Stimulated activated CD4-positive, alpha-beta T cell treated with anti-CD3 and anti-CD28 coated beads, Interleukin-15, amount 100 ng/mL, for 1 hour (primary cell): ENCODE measurements at regions not wholly inside any gene's neighbourhood (a gene's known extent, or its start where the extent isn't known, plus 50 kb on each side); places are given as distances from the start of the nearest gene placed in this dataset.
A peak's percentile ranks its signal among the peaks of the same experiment; 100 is the strongest.
"Not testable (repeated sequence)": the region's sequence is repeated elsewhere in the genome, so short reads cannot be mapped to it uniquely, and the experiment has no call there.

ENCODE experiments used
- DNase-seq, 2 donors: peaks; one replicate each; pipeline ENCODE4 v3.0.0-alpha.2; 2020; ENCODE audit warnings: low read depth in 1 of 2, low spot score in 1 of 2

DNA sequence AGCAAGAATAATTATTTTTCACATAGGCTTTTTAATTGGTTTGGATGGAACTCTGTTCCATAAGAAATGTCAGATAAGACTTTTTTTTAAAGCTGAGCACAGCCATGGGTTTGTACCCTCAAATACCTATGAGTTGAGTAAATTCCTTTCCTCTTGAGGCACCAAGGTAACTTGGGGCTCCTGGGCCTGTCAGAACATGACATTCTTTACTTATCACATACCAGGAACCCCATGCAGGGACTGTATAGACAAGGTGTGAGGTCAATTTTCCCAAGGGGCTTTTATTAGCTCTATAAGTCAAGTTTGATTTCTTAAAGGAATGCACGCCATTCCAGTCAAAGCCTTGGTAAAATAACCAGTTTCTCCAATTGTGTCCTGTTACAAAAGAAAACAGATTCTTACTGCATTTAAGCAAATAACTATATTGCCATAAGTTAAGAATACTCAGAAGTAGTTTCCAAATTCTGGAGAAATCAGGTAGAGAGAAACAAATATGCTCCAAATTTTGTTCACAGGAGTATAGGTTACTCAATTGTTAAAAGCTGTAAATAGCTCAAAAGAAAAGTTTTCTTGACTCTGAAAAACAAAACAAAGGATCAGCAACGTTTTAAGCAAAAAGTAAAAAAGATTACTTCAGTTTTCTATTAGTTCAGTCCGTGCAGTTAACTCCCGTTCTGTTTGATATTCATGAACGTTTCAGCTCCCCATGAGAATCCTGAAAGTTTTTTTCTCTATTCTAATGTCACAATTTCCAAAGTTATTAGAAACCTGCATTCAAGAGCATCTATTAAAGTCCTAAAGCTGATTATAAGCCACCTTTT lies 167.5 kb upstream of the NAMPT start:
- no peak for DNase-seq

DNA sequence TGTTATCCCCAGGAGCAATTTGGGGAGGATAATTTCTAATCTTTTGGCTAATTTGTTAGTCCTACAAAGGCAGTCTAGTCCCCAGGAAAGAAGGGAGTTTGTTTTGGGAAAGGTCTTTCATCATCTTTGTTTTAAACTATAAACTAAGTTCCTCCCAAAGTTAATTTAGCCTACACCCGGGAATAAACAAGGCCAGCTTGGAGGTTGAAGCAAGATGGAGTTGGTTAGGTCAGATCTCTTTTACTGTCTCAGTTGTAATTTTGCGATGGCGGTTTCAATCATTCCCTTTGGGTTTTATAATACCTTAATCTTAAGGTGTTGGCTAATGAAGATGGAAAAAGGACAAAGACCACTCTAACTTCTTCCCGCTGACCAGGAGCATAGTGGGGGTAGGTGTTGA lies 166.4 kb upstream of the NAMPT start:
- no peak for DNase-seq

DNA sequence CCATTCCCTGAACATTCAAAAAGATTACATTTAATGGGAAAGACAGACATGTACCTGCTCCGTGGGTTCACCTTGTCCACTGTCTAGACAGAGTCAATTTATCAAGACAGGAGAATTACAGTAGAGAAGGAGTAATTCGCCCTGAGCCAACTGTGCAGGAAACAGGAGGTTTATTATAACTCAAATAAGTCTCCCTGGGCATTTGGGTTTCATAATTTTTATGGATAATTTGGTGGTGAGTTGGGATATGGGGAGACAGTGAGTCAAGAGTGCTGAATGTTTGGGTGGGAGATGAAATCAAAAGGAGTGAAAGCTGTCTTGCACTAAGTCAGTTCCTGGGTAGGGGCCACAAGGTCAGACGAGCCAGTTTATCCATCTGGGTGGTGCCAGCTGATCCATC lies 165.9 kb upstream of the NAMPT start:
- DNase-seq, result no peak

DNA sequence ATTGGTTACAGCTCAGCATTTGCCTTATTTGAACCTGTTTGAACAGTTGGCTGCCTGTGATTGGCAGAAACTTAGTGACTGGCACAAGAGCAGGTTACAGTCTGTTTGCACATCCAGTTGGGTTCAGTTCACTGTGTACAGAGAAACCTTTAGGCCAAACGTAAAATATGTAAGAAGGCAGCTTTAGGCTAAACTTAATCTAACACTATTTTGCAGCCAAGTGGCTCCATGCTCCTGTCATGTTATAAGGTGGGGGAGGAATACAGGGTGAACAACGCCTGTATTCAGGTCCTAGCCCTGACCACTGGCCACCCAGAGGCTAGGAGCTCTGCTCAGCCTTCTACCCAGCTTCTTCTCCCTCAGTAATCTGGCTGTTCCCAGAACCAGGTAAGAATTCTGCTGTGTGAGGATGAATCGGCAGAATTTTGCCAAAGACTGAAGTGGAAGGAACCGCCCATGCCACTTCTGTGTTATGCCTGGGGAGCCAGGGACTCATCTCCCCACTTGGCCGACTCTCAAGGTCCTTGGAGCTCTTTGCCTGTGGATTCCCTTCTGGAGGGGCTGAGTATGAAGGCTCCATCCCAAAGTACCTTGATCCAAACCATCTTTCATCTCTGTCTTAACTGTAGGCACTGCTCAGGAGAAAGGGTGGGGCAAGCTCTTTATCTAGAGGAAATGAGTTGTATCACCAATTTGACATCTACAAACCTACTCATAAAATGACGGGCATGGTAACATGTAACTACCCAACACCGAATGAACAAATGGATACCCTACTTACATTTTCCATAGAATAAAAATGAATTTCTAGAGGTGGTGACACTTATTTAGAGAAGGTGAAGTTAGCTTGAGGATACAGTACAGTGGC lies 164.4 kb upstream of the NAMPT start:
- no peak for DNase-seq

DNA sequence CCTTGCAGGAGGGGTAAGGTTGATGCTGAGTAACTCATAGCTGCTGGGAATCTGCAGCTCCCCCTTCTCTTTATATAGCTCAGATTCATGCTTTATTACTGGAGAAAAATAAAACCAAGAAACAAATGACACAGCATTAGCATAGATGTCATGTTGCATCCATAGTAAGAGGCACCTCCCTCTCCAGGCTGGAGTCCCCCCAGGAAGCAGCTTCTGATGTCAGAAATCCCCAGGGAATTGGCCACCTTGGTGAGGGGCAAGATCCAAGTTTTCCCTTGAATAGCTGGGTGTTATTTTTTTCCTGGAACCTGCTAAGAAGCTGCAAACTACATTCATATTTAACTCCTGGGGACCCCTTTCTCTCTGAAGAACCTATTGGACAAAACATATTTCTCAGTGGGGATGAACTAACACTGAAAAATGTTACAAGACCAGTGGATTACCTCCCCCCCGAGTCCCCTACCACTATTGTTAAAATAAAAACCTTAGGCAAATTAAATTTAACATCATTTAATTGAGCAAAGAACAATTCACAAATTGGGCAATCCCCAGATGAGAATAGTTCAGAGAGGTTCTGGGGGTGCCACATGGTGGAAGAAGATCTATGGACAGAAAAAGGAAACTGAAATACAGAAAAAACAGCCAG lies 163.7 kb upstream of the NAMPT start:
- DNase-seq, result no peak

DNA sequence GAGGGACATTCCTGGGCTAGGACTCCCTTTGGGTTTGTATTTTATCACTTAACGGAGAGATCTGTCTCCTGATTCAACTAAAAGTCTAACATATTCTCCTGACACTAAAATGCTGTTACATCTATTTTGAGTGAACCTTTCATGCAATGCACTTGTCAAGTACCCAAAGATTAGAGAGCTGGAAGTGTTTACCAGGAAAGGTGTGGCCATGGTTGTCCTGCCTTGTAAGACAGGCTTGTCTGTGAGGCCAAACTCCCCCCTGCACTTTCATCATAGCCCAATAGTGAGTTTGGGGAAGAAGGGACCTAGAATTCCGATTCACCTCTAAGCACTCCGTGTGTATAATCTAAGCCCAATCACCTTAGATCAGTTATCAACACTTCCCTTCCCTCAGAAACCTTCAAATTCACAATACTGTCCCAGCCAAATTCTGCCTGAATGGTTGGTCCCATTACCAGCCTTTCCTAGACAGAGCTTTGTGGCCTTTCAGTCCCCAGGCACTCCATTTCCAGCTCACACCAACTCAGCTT lies 162.6 kb upstream of the NAMPT start:
- no peak for DNase-seq

DNA sequence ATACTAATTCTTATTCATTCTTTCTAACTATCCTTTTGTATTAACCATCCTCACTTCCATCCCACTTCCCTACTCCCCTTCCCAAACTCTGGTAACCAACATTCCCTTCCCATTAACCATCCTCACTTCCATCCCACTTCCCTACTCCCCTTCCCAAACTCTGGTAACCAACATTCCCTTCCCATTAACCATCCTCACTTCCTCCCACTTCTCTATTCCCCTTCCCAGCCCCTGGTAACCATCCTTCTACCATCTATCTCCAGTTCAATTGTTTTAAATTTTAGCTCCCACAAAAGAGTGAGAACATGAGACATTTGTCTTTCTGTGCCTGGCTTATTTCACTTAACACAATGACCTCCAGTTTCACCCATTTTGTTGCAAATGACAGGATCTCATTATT lies 160.6 kb upstream of the NAMPT start:
- DNase-seq, result not testable (repeated sequence)

DNA sequence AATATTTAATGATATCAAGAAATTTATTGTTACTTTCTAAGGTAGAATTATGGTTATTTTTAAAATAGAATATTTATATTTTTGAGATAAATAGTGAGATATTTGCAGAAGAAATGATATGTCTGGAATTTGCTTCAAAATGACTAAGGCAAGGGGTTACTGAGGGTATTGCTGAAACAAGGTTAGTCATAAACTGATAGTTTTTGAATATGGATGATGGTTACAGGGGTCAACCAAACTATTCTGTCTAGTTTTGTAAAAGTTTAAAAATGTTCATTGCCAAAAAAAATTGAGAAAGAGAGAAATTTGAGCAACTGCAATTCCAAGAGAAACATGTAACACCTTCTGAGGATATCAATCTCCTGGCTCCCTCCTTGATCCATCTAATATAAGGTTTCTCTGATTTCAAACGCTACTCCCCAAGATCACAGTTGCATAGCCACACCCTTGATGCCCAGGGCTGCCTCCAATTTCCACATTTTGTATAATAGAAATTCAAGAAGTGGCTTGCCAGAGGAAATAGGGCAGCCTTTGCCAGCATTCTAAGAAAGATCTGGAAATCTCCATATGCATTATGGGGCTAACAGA lies 159.4 kb upstream of the NAMPT start:
- DNase-seq, result no peak

DNA sequence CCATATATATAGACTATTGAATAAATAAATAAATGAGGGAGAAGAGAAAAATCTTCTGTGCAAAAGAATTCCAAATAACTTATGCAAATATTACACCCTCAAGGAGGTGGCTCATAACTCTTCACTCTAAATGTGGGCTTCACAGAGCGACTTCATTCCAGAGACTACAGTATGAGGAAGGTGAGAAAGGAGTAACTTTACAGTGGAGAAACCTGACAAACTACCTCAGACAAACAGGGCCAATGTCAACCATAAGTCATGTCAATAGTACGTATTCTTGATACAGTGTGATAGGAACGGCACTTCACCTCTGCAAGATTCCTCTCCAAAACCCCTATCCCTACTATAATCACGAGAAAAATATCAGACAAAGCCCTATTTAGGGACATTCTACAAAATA lies 158.4 kb upstream of the NAMPT start:
- no peak for DNase-seq

DNA sequence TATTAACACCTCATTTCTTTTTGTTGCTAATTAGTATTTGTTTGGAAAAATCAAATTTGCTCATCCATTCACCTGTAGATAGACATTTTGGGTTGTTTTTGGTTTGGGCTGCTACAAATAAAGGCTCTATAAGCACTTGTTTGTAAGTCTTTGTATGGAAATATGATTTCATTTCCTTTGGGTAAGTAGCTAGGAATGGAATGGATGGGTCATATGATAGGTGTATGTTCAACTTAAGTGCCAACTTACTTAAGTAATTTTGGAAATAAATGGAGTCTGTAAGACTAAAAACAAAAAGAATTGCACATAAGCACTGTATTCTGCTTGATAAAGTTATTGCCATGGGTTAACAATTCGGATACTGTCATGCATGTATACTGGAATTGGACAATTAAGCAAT lies 157.7 kb upstream of the NAMPT start:
- no peak for DNase-seq

DNA sequence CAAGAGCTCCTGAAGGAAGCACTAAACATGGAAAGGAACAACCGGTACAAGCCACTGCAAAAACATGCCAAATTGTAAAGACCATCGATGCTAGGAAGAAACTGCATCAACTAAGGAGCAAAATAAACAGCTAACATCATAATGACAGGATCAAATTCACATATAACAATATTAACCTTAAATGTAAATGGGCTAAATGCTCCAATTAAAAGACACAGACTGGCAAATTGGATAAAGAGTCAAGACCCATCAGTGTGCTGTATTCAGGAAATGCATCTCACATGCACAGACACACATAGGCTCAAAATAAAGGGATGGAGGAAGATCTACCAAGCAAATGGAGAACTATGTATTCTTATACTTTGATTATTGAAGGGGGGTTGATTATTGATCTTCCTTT lies 156.6 kb upstream of the NAMPT start:
- DNase-seq, result not testable (repeated sequence)

DNA sequence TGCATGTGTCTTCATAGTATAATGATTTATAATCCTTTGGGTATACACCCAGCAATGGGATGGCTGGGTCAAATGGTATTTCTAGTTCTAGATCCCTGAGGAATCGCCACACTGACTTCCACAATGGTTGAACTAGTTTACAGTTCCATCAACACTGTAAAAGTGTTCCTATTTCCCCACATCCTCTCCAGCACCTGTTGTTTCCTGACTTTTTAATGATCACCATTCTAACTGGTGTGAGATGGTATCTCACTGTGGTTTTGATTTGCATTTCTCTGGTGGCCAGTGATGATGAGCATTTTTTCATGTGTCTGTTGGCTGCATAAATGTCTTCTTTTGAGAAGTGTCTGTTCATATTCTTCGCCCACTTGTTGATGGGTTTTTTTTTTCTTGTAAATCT lies 152.2 kb upstream of the NAMPT start:
- DNase-seq, result not testable (repeated sequence)

DNA sequence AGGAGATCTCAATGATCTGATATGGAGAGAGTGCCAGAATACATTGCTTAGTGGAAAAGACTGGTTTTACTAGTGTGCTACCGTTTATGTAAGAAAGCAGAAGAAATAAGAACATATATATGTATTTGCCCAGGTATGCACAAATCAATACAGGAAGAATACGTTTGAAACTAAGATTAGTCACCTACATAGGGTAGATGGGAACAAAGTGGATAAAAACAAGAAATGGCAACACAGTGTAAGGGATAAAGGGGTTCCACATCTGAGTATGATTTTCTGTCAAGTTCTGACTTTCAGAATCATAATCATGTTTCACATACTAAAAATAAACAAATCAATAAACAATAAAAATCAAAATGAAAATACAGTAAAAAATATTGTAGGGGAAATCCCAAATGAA lies 148.6 kb upstream of the NAMPT start:
- DNase-seq, result no peak

DNA sequence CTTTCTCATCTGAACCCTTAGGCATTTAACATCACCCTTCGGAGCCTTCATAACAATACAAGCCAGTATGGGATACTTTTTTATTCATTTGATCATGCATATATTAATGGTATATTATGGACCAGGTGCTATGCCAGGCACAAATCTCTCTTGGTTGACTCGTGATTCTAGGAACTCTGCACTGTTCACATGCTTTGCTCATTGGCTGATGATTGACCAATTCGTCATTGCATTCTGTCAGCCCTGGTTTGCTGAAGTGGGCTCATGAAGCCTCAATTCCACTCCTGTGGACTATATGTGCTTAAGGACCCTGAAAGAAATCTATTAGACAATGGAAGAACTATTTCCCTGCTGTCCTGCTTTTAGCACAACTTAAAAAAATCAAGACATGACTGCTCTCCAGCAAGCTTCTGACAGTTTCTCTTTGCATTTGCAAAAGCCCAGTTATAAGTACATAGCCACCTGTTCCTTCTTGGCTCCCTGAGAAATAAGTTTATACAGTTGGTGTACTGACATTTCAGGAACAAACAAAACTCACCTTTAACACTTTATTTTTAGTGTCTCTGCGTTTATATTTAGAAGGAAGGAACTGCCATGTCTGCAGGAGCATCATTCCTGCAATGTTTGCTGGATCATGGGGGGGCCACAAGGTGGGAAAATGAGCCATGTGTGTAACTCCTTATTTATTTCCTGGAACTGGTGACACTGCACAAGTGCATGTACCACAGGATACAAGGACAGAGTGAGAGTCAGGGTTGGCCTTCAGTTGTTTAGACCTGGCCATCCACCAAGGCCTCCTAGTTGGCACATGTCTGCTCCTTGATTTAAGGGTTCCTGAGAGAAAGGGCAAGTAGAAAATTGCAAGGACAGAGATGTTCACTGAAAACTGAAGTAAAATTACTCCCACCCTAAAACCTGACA lies 146.0 kb upstream of the NAMPT start:
- no peak for DNase-seq

DNA sequence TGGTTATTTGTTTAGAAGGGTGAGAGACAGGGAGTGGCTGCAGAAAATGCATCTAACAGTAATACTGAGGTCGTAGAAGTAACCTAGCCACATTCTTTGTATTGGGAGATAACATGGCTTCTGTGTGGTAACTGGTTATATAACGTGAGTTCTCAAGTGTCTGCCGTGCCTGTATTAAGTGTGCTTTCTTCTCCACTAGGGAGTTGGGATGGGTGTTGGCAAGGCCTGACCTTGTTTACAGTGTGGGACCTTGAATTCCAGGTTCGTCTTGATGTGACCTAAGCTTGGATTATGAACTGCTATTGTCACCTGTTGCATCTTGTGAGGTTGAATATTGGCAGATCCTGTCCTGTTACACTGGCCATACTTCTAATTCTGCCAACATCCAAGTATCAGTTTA lies 145.3 kb upstream of the NAMPT start:
- no peak for DNase-seq

DNA sequence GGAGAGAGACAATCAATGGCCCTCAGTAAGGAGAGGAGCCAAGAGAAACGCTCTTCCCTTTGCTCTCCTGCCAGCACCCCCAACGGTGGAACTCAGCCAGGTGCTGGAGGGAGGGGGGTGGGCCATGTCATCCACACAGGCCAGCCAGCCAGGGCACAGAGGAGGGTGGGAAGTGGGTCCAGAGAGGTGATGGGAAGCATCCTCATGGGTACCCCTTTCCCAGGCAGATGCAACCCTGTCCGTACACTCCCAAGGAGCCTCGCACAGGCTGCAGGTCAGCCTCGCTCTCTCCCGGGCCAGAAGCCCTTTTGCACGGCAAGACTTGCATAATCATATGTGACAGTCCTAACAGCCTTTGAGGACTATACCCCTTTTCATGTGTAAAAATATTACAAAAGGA lies 142.0 kb upstream of the NAMPT start:
- DNase-seq, result no peak

DNA sequence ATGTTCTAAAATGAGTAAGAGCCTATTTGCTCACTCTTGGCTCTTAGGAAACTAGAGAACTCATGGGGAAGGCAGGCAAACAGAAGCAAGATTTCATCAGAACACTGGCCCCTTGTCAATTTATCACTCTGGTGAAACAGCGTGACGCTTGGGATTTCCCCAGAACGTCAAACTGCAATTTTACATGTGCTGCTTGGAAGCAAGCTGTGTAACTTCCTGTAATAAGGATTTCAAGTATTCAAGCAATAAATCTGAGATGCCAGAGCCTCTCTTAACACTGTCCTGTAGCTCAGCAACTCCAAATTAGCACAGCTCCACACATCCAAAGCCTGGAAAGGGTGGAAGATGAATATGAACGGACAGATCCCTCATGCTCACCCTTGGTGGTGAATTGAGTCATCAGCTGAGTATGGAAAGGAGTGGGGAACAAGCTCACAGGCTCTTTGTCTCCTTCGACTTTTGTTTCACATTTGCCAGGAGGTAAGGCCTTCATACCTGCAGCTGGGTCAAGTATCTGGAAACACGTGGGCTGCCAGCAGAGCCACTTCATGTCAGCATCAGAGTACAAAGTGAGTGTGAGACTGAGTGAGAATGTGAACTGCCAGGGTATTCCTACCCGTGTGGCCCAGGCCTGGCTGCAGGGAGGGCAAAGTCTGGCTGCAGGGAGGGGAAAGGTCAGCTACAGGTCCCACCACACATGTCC lies 140.4 kb upstream of the NAMPT start:
- peak in 1 of 2 donors; percentile 39 for DNase-seq

DNA sequence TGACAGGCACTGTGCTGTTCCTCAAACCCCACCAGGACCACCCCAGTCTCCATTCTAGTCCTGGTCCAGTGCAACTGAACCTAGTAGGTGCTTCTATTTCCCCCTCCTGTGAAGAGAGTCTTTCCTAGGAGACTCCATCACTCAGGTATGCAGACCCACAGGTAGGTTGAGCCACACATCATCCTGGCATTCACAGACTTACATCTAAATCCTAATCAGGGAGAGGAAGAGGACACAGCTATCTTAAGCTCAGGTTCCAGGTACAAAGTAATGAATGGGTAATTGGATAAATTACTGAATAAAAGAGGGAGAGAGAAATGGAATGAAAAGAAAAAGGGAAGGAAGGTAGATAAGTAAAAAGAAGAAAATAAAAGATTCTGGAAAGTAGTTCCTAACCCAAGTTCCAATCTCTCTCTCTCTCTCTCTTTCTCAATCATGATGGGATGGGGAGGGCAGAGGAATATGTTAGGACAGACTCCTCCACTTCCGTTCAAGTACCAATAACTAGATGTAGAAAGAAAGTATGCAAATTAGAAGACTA lies 139.8 kb upstream of the NAMPT start:
- no peak for DNase-seq

DNA sequence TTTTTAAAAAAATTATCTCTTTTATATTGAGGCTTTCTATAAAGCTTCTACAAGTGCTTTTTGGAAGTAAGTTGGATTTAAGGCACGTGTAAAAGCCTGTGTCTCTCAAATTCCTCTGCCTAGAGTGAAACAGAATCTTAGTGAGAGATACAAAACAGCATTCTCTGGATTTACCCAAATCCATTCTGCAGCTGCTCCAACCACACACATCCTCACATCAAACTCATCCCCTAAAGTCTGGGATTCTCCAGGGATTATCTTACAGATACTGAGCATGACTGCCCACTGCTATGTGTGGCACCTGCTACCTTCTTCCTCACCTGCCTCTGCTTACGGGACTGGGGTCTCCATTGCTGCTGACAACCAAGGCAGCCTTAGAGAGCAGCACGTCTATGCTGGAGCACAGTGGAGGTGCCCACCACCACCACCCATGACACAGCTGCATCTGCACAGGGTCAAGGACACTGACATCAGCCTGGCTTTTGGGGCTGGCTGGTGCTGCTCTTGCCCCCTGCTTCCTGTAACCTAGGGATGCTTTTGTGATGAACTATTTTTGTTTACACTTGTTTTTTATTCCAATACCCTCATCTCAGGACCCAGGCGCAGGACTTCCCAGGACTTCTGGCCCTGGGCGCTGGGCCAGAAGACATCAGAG lies 139.2 kb upstream of the NAMPT start:
- no peak for DNase-seq
